ENCODE measurements at regions not wholly inside any gene's neighbourhood (a gene's known extent, or its start where the extent isn't known, plus 50 kb on each side); places are given as distances from the start of the nearest gene placed in this dataset.

DNA sequence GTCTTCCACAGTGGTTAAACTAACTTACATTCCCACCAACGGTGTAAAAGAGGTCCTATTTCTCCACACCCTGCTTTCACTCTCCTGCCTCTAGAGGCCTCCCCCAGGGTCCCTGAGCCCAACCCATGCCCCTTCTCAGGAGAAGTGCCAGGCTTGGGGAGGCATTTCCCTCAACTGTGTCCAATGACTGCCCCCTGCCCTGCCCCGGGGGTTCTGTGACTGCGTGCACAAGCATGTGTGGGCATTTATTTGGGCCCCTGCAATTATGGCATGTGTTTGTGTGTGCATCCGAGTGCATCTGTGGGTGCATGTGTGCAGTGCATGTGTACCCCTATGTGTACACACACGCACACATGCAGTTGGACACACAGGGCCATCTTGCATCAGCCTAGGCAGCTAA, 57.3 kb downstream of the INHBB start:
- Histone ChIP-seq H3K79me2 (ENCODE audit: insufficient read depth, low read length) (no peaks in the 10 kb centered on the region), H4K20me1 (ENCODE audit: insufficient read depth, low read length) (no peaks in the 10 kb centered on the region), H3K9me3 (ENCODE audit: low read length) (no peaks in the 10 kb centered on the region), H3F3A (ENCODE audit: insufficient read depth, low read length) (no peaks in the 10 kb centered on the region), H3K36me3 (ENCODE audit: insufficient read depth, low read length) (no peaks in the 10 kb centered on the region), H3K9me2 (ENCODE audit: low read depth, low read length) (no peaks in the 10 kb centered on the region), H3K4me2 (ENCODE audit: low read length) (no peak overlapping the region), H3K4me1 (ENCODE audit: insufficient read depth, low read length, severe bottlenecking) (no peaks in the 10 kb centered on the region), H3K27me3 (ENCODE audit: insufficient read depth, low read length) (0 out of 2 replicates have a peak, but pooled peaks cover 3% of the 10 kb centered on the region), H2AFZ (ENCODE audit: low read length) (no peak overlapping the region), H3K4me3 (ENCODE audit: low read depth, low read length, poor library complexity, severe bottlenecking) (no peak overlapping the region), H3K27ac (ENCODE audit: low read depth, low read length, poor library complexity, severe bottlenecking) (no peak overlapping the region), H3K9ac (ENCODE audit: low read length) (no peak overlapping the region)
- TF ChIP-seq, protein P1, sequence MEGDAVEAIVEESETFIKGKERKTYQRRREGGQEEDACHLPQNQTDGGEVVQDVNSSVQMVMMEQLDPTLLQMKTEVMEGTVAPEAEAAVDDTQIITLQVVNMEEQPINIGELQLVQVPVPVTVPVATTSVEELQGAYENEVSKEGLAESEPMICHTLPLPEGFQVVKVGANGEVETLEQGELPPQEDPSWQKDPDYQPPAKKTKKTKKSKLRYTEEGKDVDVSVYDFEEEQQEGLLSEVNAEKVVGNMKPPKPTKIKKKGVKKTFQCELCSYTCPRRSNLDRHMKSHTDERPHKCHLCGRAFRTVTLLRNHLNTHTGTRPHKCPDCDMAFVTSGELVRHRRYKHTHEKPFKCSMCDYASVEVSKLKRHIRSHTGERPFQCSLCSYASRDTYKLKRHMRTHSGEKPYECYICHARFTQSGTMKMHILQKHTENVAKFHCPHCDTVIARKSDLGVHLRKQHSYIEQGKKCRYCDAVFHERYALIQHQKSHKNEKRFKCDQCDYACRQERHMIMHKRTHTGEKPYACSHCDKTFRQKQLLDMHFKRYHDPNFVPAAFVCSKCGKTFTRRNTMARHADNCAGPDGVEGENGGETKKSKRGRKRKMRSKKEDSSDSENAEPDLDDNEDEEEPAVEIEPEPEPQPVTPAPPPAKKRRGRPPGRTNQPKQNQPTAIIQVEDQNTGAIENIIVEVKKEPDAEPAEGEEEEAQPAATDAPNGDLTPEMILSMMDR (IDR thresholded peaks at IDR 0.05; ENCODE audit: low read length) = no peak
- TF ChIP-seq EZH2 (IDR thresholded peaks at IDR 0.05; ENCODE audit: borderline replicate concordance, low read length) = no peak

- no peak overlapping the region for H3K9ac ChIP-seq (ENCODE audit: low read length)
- H4K20me1 ChIP-seq (ENCODE audit: insufficient read depth, low read length) = no peaks in the 10 kb centered on the region
- no peaks in the 10 kb centered on the region for H3K9me2 ChIP-seq (ENCODE audit: low read depth, low read length)
- H3K79me2 ChIP-seq (ENCODE audit: insufficient read depth, low read length) = no peaks in the 10 kb centered on the region
- no peaks in the 10 kb centered on the region for H3K36me3 ChIP-seq (ENCODE audit: insufficient read depth, low read length)
- H3K27me3 ChIP-seq (ENCODE audit: insufficient read depth, low read length) = 0 out of 2 replicates have a peak, but pooled peaks cover 3% of the 10 kb centered on the region
- no peaks in the 10 kb centered on the region for H3K4me1 ChIP-seq (ENCODE audit: insufficient read depth, low read length, severe bottlenecking)
- no peaks in the 10 kb centered on the region for H3K9me3 ChIP-seq (ENCODE audit: low read length)
- no peak overlapping the region for H2AFZ ChIP-seq (ENCODE audit: low read length)
- H3F3A ChIP-seq (ENCODE audit: insufficient read depth, low read length) = no peaks in the 10 kb centered on the region
- H3K4me2 ChIP-seq (ENCODE audit: low read length) = no peak overlapping the region
- H3K4me3 ChIP-seq (ENCODE audit: low read depth, low read length, poor library complexity, severe bottlenecking) = no peak overlapping the region
- no peak overlapping the region for H3K27ac ChIP-seq (ENCODE audit: low read depth, low read length, poor library complexity, severe bottlenecking)
- no peak for TF ChIP-seq EZH2 (IDR thresholded peaks at IDR 0.05; ENCODE audit: borderline replicate concordance, low read length)
- TF ChIP-seq, protein P1 (IDR thresholded peaks at IDR 0.05; ENCODE audit: low read length) = no peak
Observed at GRCh38 chr2:120403676-120404075, 57.7 kb downstream of the INHBB start.

DNA sequence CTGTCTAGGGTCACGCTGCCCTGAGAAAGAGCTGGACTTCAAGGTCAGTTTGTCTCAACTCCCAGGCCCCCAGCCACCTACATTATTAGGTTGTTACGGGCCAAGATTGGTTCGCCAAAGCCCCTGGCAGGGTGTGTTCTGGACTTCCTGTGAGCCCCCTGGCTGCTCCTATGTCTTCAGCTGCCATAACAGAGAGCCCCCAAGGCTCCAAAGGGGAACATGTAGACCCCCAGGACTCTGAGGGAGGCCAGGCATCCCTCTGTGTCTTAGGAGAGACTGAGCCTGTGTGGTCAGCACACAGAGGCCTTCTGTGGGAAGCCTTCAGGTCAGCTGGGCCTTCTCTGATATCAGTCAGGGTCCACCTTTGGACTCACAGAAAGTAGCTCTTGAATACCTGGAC, 58.3 kb downstream of the INHBB start:
- H3K36me3 ChIP-seq (ENCODE audit: insufficient read depth, low read length) = no peaks in the 10 kb centered on the region
- no peaks in the 10 kb centered on the region for H3K79me2 ChIP-seq (ENCODE audit: insufficient read depth, low read length)
- H3K4me3 ChIP-seq (ENCODE audit: low read depth, low read length, poor library complexity, severe bottlenecking) = no peak overlapping the region
- H3K4me2 ChIP-seq (ENCODE audit: low read length) = no peak overlapping the region
- TF ChIP-seq EZH2 (IDR thresholded peaks at IDR 0.05; ENCODE audit: borderline replicate concordance, low read length) = no peak
- TF ChIP-seq, protein P1 (IDR thresholded peaks at IDR 0.05; ENCODE audit: low read length) = no peak
- no peaks in the 10 kb centered on the region for H3F3A ChIP-seq (ENCODE audit: insufficient read depth, low read length)
- no peak overlapping the region for H3K9ac ChIP-seq (ENCODE audit: low read length)
- H3K9me3 ChIP-seq (ENCODE audit: low read length) = no peaks in the 10 kb centered on the region
- H3K9me2 ChIP-seq (ENCODE audit: low read depth, low read length) = no peaks in the 10 kb centered on the region
- no peak overlapping the region for H2AFZ ChIP-seq (ENCODE audit: low read length)
- H3K4me1 ChIP-seq (ENCODE audit: insufficient read depth, low read length, severe bottlenecking) = no peaks in the 10 kb centered on the region
- H4K20me1 ChIP-seq (ENCODE audit: insufficient read depth, low read length) = no peaks in the 10 kb centered on the region
- H3K27ac ChIP-seq (ENCODE audit: low read depth, low read length, poor library complexity, severe bottlenecking) = no peak overlapping the region
- H3K27me3 ChIP-seq (ENCODE audit: insufficient read depth, low read length) = 0 out of 2 replicates have a peak, but pooled peaks cover 3% of the 10 kb centered on the region

Measured in OCI-LY1 (cell line).